GM13976 (cell line): ENCODE measurements at regions not wholly inside any gene's neighbourhood (a gene's known extent, or its start where the extent isn't known, plus 50 kb on each side); places are given as distances from the start of the nearest gene placed in this dataset.

Experiments used
- DNase-seq: peaks from one replicate; pipeline ENCODE4 v3.0.0; 2012; ENCODE audit warnings: low spot score
- CTCF ChIP-seq: IDR thresholded peaks from 2 replicates; pipeline ENCODE4 v1.5.1; 2012; ENCODE audit warnings: borderline replicate concordance, mild to moderate bottlenecking; ENCODE audit not compliant: insufficient read depth; ENCODE audit errors: extremely low read depth, missing control alignments, control extremely low read depth
- in situ Hi-C: fragments of 300-500 bp; cut with MboI; formaldehyde crosslinking; loops from one replicate; pipeline ENCODE4 v1.12.0; 2022; ENCODE audit warnings: low sequenced_read_pairs, mixed read lengths, inconsistent platforms; ENCODE audit not compliant: unreplicated experiment

- no peak for DNase-seq
- in situ Hi-C loops = loop anchor here (25.0 kb wide), 2 partner anchors 359 to 459 kb away; no protein-coding TSS in a partner anchor
- TF ChIP-seq CTCF = no peak
Measured at GRCh38 chr6:144578385-144579350, 293.5 kb downstream of the UTRN start.

GRCh38 chr6:144580039-144580438 lies 294.9 kb downstream of the UTRN start:
- DNase-seq = no peak
- TF ChIP-seq CTCF = no peak
- in situ Hi-C loops = loop anchor here (10.0 to 25.0 kb wide), 3 partner anchors 357 to 635 kb away; no protein-coding TSS in a partner anchor

DNA sequence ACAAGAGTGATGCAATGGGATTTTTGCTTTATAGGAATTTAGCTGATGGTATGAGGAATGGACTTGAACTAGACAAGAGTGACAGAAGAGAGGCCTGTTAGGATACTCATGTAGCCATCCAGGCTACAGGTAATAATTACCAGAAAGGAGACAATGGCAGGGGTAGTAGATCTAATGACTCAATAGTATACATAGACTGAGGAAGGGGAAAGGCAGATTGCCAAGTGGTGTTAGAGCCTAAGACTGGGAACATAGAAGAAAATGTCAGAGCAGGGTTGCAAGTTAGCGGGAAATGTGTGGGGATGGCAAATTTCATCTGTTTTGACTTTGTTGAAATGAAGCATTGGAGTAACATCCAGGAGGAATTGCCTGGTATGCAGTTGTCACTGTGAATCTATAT lies 295.6 kb downstream of the UTRN start:
- in situ Hi-C loops = loop anchor here (10.0 to 25.0 kb wide), 3 partner anchors 357 to 634 kb away; no protein-coding TSS in a partner anchor
- no peak for DNase-seq
- TF ChIP-seq CTCF = no peak

- peak; percentile 53 for TF ChIP-seq CTCF
- in situ Hi-C loops = loop anchor here (10.0 to 25.0 kb wide), 3 partner anchors 355 to 633 kb away; no protein-coding TSS in a partner anchor
- DNase-seq = peak; percentile 20
Measured at GRCh38 chr6:144581812-144582537, 296.8 kb downstream of the UTRN start.

DNA sequence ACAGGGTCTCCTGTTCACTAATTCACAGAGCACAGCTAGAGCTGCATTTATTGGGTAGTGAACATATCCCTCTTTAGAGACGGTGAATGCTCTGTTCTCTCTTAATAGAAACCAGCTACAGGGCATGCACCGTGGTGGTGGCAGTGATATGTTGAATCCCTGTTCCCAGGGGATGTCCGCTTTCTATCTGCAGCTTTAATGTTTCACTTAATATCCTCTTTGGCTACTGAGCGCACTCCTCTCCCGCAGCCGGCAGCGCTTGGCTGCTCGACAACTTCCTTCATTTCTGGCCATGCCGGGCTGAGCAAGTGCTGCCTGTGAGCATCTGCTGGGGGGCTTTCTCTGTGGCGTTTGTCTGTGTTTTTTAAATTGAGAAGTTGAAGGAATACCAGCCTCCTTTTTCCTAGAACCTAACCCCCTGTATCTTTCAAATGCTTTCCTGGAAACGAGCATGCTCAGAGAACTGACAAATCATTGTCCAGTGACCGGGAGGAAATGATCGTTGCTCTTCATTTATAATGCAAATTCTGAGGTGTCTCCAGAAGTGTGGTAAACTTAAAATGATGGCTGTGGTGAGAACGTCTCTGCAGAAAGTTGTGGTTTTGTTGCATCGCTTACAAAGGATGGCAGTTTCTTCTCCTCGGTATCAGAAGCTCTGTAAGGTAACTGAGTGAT lies 297.9 kb downstream of the UTRN start:
- no peak for TF ChIP-seq CTCF
- in situ Hi-C loops = loop anchor here (10.0 to 25.0 kb wide), 3 partner anchors 354 to 632 kb away; no protein-coding TSS in a partner anchor
- DNase-seq = peak; percentile 23

DNA sequence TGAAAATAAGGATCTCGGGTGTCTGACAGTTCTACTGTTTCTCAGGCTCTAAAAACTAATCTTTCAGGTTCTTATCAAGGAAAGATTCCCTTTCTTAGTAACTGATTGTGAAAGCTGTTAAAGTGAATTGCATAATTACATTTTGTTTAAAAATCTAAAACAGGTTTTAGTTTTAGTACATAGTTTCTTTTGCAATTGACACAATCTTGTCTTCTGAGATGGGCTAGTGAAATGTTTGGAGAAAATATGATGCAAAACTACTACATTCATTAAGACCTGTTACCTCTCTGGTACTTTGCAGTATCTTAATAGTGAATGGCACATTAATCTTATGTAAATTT lies 298.4 kb downstream of the UTRN start:
- TF ChIP-seq CTCF = no peak
- in situ Hi-C loops = loop anchor here (10.0 to 25.0 kb wide), 3 partner anchors 354 to 631 kb away; no protein-coding TSS in a partner anchor
- no peak for DNase-seq
